CD4-positive, alpha-beta memory T cell (primary cell): ENCODE measurements at regions not wholly inside any gene's neighbourhood (a gene's known extent, or its start where the extent isn't known, plus 50 kb on each side); places are given as distances from the start of the nearest gene placed in this dataset.
"Not testable (repeated sequence)": the region's sequence is repeated elsewhere in the genome, so short reads cannot be mapped to it uniquely, and the experiment has no call there.

ENCODE experiments used
- CTCF ChIA-PET: fragments of 350-600 bp; sonication (Branson Sonifier 250); formaldehyde crosslinking; loops from one replicate; lab custom pipeline; 2021; ENCODE audit warnings: inconsistent platforms; ENCODE audit not compliant: partially characterized antibody; lab: Charles Lee
- POLR2A ChIA-PET: fragments of 350-600 bp; sonication (Branson Sonifier 250); formaldehyde crosslinking; loops from one replicate; lab custom pipeline; 2021; ENCODE audit not compliant: partially characterized antibody; lab: Charles Lee
- DNase-seq, 5 donors: peaks; one replicate each; pipeline versions ENCODE4 v3.0.0 to v3.0.0-alpha.2; 2020 to 2022; ENCODE audit warnings: mixed read lengths in 1 of 5
- H3K27ac ChIP-seq: one replicate; pipeline ENCODE4 v1.7.0; 2013; ENCODE audit warnings: low read depth, low read length
- H3K27me3 ChIP-seq: 2 replicates; pipeline ENCODE4 v1.7.0; 2013; ENCODE audit warnings: mild to moderate bottlenecking, low read length, moderate library complexity; ENCODE audit not compliant: insufficient read depth
- H3K36me3 ChIP-seq: 2 replicates; pipeline ENCODE4 v1.7.0; 2013; ENCODE audit warnings: mild to moderate bottlenecking, low read length, moderate library complexity; ENCODE audit not compliant: insufficient read depth
- H3K4me1 ChIP-seq: 2 replicates; pipeline ENCODE4 v1.7.0; 2013; ENCODE audit warnings: mild to moderate bottlenecking, low read length, moderate library complexity; ENCODE audit not compliant: insufficient read depth
- H3K4me3 ChIP-seq, 2 donors: one replicate each; pipeline ENCODE4 v1.7.0; 2013; ENCODE audit warnings: low read length in 2 of 2, mild to moderate bottlenecking in 1 of 2
- H3K9me3 ChIP-seq, 2 donors: one replicate each; pipeline ENCODE4 v1.7.0; 2013; ENCODE audit warnings: low read length in 2 of 2, control low read depth in 1 of 2; ENCODE audit not compliant: control insufficient read depth in 1 of 2
- H3K27ac Mint-ChIP-seq, 7 donors: one replicate each; pipeline ENCODE4 v1.8.0; 2020 to 2021; ENCODE audit warnings: mixed read lengths in 7 of 7, mild to moderate bottlenecking in 6 of 7, inconsistent platforms in 3 of 7, moderate library complexity in 3 of 7
- H3K27me3 Mint-ChIP-seq, 2 donors: one replicate each; pipeline ENCODE4 v1.8.0; 2020 to 2021; ENCODE audit warnings: mixed read lengths in 2 of 2
- H3K36me3 Mint-ChIP-seq, 2 donors: one replicate each; pipeline ENCODE4 v1.8.0; 2020 to 2021; ENCODE audit warnings: mixed read lengths in 2 of 2, inconsistent platforms in 1 of 2, mild to moderate bottlenecking in 1 of 2
- H3K4me1 Mint-ChIP-seq, 4 donors: one replicate each; pipeline ENCODE4 v1.8.0; 2020 to 2021; ENCODE audit warnings: mixed read lengths in 4 of 4, mild to moderate bottlenecking in 1 of 4
- H3K4me3 Mint-ChIP-seq, 8 donors: one replicate each; pipeline ENCODE4 v1.8.0; 2020 to 2021; ENCODE audit warnings: mixed read lengths in 8 of 8, mild to moderate bottlenecking in 7 of 8, moderate library complexity in 6 of 8, inconsistent platforms in 3 of 8
- H3K9me3 Mint-ChIP-seq, 8 donors: one replicate each; pipeline ENCODE4 v1.8.0; 2020 to 2021; ENCODE audit warnings: mixed read lengths in 8 of 8, mild to moderate bottlenecking in 5 of 8, inconsistent platforms in 3 of 8, moderate library complexity in 1 of 8
- intact Hi-C: fragments of 100-400 bp; cut with micrococcal nuclease; formaldehyde crosslinking; loops from one replicate; pipeline ENCODE4 v1.15.1; 2023

DNA sequence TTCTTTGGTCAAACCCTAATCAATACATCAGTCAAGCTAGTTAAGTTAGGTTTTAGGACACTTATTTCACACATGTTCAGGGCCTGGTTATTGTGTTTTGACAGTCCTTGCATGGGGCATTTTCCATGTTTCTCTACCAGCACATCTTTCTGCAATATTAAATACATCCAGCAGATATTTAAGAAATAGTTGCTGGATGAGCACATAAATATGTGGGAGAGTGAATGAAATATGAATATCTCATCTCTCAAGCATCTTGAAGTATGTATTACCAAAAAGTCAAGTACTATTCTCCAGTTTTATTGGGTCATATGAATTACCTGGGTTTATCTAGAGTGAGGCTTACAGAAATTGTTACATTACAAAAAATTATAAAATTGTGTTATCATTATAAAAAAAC is 621.9 kb upstream of the GJE1 start:
- CTCF ChIA-PET = interaction anchor here (1.2 kb wide), 1 partner anchor 11 kb away, joined by 3 read pairs; no protein-coding TSS in a partner anchor

DNA sequence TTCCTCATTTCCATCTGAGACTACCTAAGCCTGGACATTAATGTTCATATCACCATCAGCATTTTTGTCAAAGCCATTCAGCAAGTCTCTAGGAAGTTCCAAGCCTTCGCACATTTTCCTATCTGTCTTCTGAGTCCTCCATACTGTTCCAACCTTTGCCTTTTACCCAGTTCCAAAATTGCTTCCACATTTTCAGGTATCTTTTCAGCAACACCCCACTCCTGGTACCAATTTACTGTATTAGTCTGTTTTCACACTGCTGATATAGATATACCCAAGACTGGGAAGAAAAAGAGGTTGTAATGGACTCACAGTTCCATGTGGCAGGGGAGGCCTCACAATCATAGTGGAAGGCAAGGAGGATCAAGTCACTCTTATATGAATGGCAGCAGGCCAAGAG is 626.7 kb upstream of the GJE1 start:
- H3K4me1 Mint-ChIP-seq, H3K27ac Mint-ChIP-seq, H3K27me3 ChIP-seq, H3K4me1 ChIP-seq, intact Hi-C loops, H3K27me3 Mint-ChIP-seq, H3K4me3 ChIP-seq, H3K4me3 Mint-ChIP-seq, H3K27ac ChIP-seq, H3K36me3 ChIP-seq, POLR2A ChIA-PET, DNase-seq, H3K9me3 ChIP-seq, CTCF ChIA-PET, H3K36me3 Mint-ChIP-seq: not testable (repeated sequence)
- peaks cover 9 to 32% (median 26%) of the 10 kb centered on the region in 8 donors for H3K9me3 Mint-ChIP-seq

More for the DNA sequence above, 621.9 kb upstream of the GJE1 start:
- POLR2A ChIA-PET = no interaction called here
- no peak overlapping the region for H3K4me3 Mint-ChIP-seq
- H3K36me3 Mint-ChIP-seq = peaks cover 4 to 6% of the 10 kb centered on the region in 2 donors
- no peaks in the 10 kb centered on the region for H3K27me3 Mint-ChIP-seq
- no peak overlapping the region for H3K27ac Mint-ChIP-seq
- H3K4me1 Mint-ChIP-seq = peaks cover 0 to 9% (median 7%) of the 10 kb centered on the region in 4 donors
- peaks cover 0 to 5% of the 10 kb centered on the region in 2 donors for H3K9me3 ChIP-seq
- H3K4me3 ChIP-seq = no peak overlapping the region
- H3K9me3 Mint-ChIP-seq = peaks cover 4 to 15% (median 12%) of the 10 kb centered on the region in 8 donors
- intact Hi-C loops = no loop called here
- H3K4me1 ChIP-seq = peaks cover 5% of the 10 kb centered on the region
- H3K27ac ChIP-seq = no peak overlapping the region
- no peaks in the 10 kb centered on the region for H3K36me3 ChIP-seq
- no peak for DNase-seq
- no peaks in the 10 kb centered on the region for H3K27me3 ChIP-seq

DNA sequence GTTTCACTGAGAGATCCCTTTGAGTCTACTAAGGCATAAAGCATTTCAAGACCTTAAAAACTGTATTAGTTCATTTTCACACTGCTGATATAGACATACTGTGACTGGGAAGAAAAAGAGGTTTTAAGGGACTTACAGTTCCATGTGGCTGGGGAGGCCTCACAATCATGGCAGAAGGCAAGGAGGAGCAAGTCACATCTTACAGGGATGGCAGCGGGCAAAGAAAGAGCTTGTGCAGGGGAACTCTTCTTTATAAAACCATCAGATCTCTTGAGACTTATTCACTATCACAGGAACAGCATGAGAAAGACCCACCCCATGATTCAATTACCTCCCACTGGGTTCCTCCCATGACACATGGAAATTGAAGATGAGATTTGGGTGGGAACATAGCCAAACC is 628.4 kb upstream of the GJE1 start:
- POLR2A ChIA-PET, H3K4me1 Mint-ChIP-seq, CTCF ChIA-PET, H3K9me3 ChIP-seq, H3K27me3 ChIP-seq, H3K4me3 ChIP-seq, H3K27ac Mint-ChIP-seq, H3K4me3 Mint-ChIP-seq, H3K27ac ChIP-seq, H3K36me3 Mint-ChIP-seq, H3K36me3 ChIP-seq, H3K27me3 Mint-ChIP-seq, H3K4me1 ChIP-seq, DNase-seq, intact Hi-C loops: not testable (repeated sequence)
- peaks cover 9 to 32% (median 26%) of the 10 kb centered on the region in 8 donors for H3K9me3 Mint-ChIP-seq

DNA sequence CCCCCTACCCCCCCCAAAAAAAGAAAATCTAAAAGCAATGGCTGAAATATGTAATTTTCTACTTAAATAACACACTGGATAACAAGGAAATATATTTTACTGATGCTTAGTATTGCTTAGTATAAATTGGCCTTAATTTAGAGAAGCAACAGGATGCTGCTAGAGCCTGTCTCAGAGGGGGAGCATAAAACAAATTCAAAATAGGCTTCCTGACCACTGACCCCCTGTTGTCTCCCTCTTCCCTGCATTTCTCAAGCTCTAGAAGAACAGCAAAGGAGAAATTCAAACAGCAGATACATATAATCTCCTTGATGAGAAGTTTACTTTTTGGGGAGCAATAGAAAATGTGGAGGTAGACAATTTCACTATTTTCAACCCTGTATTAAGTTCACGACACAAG is 631.1 kb upstream of the GJE1 start:
- Mint-ChIP-seq H3K27me3 (no peaks in the 10 kb centered on the region), H3K36me3 (peaks cover 7 to 10% of the 10 kb centered on the region in 2 donors), H3K4me3 (no peak overlapping the region), H3K9me3 (peaks cover 9 to 26% (median 21%) of the 10 kb centered on the region in 8 donors), H3K4me1 (no peaks in the 10 kb centered on the region), H3K27ac (no peak overlapping the region)
- peaks cover 0 to 7% of the 10 kb centered on the region in 2 donors for H3K9me3 ChIP-seq
- no peaks in the 10 kb centered on the region for H3K4me1 ChIP-seq
- intact Hi-C loops = no loop called here
- CTCF ChIA-PET = no interaction called here
- POLR2A ChIA-PET = no interaction called here
- no peak overlapping the region for H3K27ac ChIP-seq
- H3K27me3 ChIP-seq = no peaks in the 10 kb centered on the region
- H3K36me3 ChIP-seq = no peaks in the 10 kb centered on the region
- H3K4me3 ChIP-seq = no peak overlapping the region
- no peak for DNase-seq

DNA sequence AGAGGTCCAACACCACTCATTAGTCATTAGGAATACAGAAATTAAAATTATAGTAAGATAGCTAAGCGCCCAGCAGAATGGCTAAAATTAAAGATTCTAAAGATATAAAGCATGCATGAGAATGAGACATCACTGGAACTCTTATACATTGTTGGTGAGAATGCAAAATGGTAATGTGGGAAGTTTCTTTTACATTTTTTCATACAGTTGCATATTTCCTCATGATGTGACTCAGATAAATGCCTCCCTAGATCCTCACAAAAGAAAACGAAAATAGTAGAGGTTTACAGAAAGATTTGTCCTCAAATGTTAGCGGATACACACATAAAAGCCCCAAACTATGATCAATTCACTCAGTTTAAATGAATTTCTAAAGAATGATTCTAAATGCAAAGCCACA is 633.7 kb upstream of the GJE1 start:
- intact Hi-C loops = no loop called here
- Mint-ChIP-seq H3K9me3 (peaks cover 0 to 4% (median 0%) of the 10 kb centered on the region in 8 donors), H3K4me1 (no peaks in the 10 kb centered on the region), H3K27me3 (no peaks in the 10 kb centered on the region), H3K4me3 (no peak overlapping the region), H3K27ac (peak overlapping the region in 1 of 7 donors; percentile 3), H3K36me3 (no peaks in the 10 kb centered on the region)
- DNase-seq = no peak
- Histone ChIP-seq H3K4me3 (no peak overlapping the region), H3K9me3 (no peaks in the 10 kb centered on the region), H3K27me3 (no peaks in the 10 kb centered on the region), H3K4me1 (no peaks in the 10 kb centered on the region), H3K36me3 (no peaks in the 10 kb centered on the region), H3K27ac (no peak overlapping the region)
- ChIA-PET CTCF (no interaction called here), POLR2A (no interaction called here)

DNA sequence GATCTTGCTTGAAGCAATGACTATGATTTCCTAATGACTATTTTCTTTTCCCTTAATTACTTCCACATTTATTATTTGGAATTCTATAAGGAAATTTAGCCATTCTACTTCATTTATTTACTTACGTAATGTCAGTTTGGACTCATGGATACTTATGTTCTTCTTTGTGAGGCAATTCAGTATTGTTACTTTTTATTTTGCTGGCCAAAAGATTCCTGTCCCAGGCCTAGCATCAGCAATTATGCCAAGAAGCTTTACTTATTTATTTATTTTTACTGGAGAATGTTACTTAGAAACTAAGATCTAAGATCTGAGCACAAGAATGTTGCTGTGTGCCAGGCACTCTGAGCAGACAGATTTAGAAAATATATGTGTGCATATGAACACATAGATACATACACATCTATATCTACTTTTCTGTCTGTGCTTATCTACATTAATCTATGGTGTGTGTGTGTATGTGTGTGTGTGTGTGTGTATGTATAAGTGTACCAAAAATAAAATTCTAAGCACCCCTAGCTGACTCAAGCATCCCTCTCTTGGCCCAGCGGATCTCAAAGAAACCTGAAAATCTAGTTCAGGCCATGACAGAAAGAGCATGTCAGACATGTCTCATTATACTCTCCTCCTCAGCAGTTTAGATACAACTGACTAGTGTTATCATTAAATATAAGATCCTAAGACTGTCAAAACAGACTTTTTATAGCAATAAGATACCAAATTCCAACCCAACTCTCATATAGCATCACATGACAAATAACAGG is 640.0 kb upstream of the GJE1 start:
- Mint-ChIP-seq H3K9me3 (no peaks in the 10 kb centered on the region), H3K27ac (peak overlapping the region in 1 of 7 donors; percentile 25), H3K4me3 (no peak overlapping the region), H3K36me3 (no peaks in the 10 kb centered on the region), H3K4me1 (peaks cover 5 to 10% (median 8%) of the 10 kb centered on the region in 4 donors), H3K27me3 (no peaks in the 10 kb centered on the region)
- H3K36me3 ChIP-seq = no peaks in the 10 kb centered on the region
- H3K27ac ChIP-seq = no peak overlapping the region
- no peak for DNase-seq
- H3K4me3 ChIP-seq = no peak overlapping the region
- H3K9me3 ChIP-seq = no peaks in the 10 kb centered on the region
- intact Hi-C loops = no loop called here
- no peaks in the 10 kb centered on the region for H3K27me3 ChIP-seq
- H3K4me1 ChIP-seq = no peaks in the 10 kb centered on the region
- ChIA-PET CTCF (no interaction called here), POLR2A (no interaction called here)

DNA sequence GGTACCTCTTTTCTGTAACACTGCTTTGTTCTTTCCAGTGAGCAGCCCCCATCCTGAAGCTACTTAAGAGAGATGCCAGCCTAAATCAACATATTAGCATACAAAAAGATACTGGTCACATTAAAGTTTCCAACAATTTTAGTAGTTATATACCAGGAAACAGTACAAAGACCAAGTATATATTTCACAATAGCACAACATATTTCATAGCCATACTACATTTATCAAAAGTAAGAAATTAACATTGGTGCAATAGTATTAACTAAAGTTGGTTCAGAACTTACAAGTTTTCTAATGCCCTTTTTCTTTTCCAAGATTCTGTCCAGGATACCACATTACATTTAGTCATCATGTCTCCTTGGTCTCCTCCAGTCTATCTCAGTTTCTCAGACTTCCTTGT is 641.0 kb upstream of the GJE1 start:
- intact Hi-C loops = no loop called here
- Mint-ChIP-seq H3K27ac (peak overlapping the region in 1 of 7 donors; percentile 18), H3K4me1 (peaks cover 5 to 13% (median 8%) of the 10 kb centered on the region in 4 donors), H3K36me3 (no peaks in the 10 kb centered on the region), H3K4me3 (no peak overlapping the region), H3K9me3 (no peaks in the 10 kb centered on the region), H3K27me3 (no peaks in the 10 kb centered on the region)
- Histone ChIP-seq H3K9me3 (no peaks in the 10 kb centered on the region), H3K27ac (no peak overlapping the region), H3K27me3 (no peaks in the 10 kb centered on the region), H3K36me3 (no peaks in the 10 kb centered on the region), H3K4me1 (no peaks in the 10 kb centered on the region), H3K4me3 (no peak overlapping the region)
- ChIA-PET POLR2A (no interaction called here), CTCF (no interaction called here)
- DNase-seq = no peak
